ENCODE measurements at regions not wholly inside any gene's neighbourhood (a gene's known extent, or its start where the extent isn't known, plus 50 kb on each side); places are given as distances from the start of the nearest gene placed in this dataset.

GRCh38 chrX:107502316-107502715 lies 52.9 kb downstream of the FRMPD3 start:
- TF ChIP-seq CTCF (IDR thresholded peaks at IDR 0.05) = no peak
- no peak for TF ChIP-seq POLR2A (IDR thresholded peaks at IDR 0.05)
